GM18499 (cell line): ENCODE measurements at regions not wholly inside any gene's neighbourhood (a gene's known extent, or its start where the extent isn't known, plus 50 kb on each side); places are given as distances from the start of the nearest gene placed in this dataset.

Experiments used
- ATAC-seq: cut with Tn5 transposase; IDR thresholded peaks from one replicate; pipeline ENCODE4 v1.9.1; 2021; ENCODE audit warnings: moderate number of reproducible peaks; ENCODE audit not compliant: insufficient read depth, unreplicated experiment

GRCh38 chr7:47024991-47025390, 556.9 kb downstream of the TNS3 start:
- ATAC-seq = no peak

DNA sequence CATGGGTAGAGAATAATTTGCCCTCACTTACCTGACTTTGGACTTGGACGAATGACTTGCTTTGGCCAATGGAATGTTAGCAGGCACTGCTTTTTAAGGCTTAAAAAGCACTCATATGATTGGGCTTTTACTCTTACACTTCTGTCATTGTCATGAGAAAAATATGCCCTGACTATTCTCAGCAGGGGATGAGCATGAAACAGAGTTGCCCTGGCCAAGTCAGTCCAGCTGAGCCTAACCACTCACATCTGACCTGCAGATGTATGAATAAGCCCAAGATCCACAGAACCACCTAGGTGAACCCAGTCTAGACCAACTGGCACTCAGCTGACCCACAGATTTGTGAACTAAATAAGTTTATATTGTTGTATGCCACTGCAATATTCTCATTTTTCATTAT, 573.5 kb downstream of the TNS3 start:
- ATAC-seq = no peak

GRCh38 chr7:47007471-47007870, 574.4 kb downstream of the TNS3 start:
- no peak for ATAC-seq

DNA sequence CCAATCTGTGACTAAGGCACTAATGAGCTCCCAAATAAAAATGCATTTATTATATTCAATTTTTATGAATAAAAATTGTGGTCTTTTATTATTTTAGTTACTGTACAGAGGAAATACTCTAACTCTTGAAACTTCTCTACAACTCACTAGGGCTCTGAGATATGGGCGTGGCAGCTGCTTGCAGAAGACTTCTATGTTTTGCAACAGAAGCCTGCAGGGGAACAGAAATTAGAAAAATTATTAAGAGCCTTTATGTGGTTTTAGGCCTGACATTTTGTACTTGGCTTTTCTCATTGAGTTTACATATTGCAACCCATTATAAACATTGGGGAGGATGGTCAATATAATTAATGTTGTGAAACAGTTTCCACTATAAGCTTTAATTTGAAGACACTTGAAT, 581.4 kb downstream of the TNS3 start:
- ATAC-seq = no peak

DNA sequence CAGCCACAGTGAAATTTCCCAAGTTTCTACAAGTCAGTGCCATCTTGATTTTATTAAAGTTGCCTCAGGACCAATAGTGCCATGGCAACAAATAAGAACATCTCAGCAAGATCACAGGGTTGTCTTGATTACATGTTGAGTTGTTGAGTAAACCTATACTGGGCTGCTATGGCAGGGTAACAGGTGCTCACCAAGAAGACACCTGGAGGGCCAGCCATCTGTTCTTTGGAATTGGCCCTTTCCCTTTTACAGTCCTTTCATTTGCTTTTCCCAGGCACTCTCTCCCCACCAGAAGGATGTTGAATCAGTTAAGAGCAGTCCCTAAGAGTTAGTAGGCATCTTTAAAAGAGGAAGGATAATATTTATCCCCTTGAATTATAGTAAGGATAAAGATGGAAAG, 582.0 kb downstream of the TNS3 start:
- no peak for ATAC-seq

DNA sequence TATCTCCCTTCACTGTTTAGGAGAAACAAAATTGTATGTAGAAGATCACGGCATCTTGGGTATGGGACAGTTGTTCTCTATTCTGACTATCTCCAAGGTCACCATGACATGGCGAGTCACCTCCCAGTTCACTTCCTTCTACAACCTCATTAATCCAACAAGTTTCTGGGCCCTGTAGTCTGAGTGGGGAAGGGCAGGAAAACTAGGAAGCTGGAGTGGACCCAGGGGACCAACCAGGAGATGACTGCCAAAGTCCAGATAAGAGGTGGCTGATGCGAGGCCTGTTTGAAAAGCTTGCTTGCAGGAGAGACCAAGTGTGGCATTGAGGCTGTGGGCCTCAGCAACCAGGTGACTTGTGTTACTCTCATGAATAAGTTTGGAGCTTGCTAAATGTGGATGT, 584.9 kb downstream of the TNS3 start:
- no peak for ATAC-seq

GRCh38 chr7:46993396-46993795, 588.5 kb downstream of the TNS3 start:
- no peak for ATAC-seq

DNA sequence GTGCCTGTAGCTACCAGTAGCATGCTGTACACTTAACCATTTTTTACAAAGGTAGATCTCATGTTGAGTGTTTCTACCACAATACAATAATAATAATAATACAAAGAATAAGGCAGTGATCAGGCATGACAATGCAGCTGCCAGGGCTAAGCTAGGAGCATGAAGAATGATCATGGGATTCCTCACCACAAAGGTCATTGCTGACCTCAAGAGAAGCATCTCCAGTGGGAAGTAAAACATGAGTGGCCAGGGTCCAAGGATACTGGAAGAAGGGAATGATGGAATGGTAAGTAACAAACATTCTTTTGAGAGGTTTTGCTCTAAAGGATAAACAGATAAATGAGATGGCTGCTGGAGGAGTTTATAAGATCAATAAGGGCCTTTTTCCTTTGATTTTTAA, 591.1 kb downstream of the TNS3 start:
- no peak for ATAC-seq

DNA sequence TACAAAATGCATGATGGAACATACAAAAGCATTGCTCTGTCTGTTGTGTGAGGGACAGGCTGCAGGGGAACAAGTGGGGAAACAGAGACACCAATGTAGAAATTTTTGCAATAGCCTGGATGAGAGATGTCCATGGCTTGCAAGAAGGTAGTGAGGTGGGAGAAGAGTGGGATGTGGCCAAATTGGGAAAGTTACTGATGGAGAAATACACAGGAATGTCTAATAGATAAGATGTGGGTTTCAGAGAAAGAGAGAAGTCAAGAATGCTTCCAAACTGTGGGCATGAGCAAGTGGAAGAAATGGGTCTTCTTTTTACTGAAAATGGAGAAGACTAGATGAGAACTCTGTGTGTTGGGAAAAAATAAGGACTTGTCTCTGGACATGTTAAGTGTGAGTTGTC, 592.7 kb downstream of the TNS3 start:
- ATAC-seq = no peak

- ATAC-seq = no peak
Measured at GRCh38 chr7:46982928-46983327, 599.0 kb downstream of the TNS3 start.

- no peak for ATAC-seq
Measured at GRCh38 chr7:46979439-46979838, 602.5 kb downstream of the TNS3 start.

GRCh38 chr7:46975493-46975892, 606.4 kb downstream of the TNS3 start:
- no peak for ATAC-seq

- ATAC-seq = no peak
Measured at GRCh38 chr7:46972205-46972604, 609.7 kb downstream of the TNS3 start.

- no peak for ATAC-seq
Measured at GRCh38 chr7:46970476-46970875, 611.4 kb downstream of the TNS3 start.

DNA sequence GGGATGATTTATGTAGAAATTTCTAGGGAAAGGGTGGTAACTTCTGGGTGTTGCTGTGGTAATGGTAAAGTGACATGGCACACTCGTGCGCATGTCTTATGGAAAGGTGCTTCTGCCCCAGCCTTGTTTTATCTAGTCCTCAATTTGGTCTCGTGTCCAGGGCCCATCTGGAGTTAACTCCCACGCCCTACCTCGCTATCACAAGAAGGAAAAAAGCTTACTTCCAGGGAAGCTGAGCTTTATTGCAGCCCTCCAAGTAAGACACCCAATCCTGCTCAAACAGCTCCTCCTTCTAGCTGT, 611.8 kb downstream of the TNS3 start:
- ATAC-seq = no peak

DNA sequence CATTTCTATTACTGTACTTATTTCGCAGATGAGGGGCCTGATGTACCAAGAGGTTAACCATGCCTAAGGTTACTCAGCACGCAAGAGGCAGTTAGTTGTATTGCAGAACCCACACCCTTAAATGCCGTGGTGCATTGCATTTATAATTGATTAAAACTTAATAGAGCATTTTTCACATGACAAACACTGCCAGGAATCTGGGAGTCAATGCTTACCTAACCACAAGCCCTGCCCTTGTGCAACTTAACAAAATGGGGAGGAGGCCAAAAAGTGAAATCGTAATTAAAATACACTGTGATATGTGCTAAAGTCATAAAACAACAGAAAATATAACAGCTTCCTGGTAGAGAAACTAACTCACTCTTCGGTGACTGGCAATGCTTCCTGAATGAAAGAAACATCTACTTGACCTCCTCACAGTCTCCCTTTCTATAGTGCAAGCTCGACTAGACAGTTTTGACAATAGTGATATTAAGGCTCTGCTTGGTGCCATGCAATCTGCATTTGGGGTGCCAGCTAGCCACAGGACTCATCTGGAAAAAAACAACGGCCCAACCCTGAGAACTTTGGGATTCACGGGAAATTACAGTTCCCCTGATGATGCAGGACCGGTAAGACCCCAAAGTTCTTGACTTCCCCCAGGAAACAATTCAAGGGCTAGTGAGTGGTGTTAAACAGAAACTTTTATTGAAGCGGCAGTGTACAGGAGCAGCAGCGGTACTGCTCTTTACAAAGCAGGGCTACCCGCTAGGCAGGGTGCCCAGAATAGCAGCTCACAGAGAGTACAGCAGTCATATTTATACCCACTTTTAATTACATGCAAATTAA, 612.4 kb downstream of the TNS3 start:
- ATAC-seq = no peak

GRCh38 chr7:46968003-46968402, 613.9 kb downstream of the TNS3 start:
- no peak for ATAC-seq

DNA sequence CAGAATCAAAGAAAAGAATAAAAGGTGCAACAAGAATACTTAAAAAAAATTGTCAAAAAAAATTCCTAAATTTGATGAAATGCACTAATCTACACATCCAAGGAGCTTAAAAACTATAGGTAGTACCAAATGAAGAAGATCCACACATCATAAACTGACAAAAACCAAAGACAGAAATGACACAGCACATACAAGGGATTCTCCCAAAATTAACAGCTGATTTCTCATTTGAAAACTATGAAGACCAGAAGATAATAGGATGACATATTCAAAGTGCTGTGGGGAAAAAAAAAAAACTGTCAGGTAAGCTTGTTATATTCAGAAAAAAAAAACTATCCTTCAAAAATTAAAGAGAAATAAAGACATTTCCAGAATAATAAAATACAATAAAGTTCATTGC, 618.2 kb downstream of the TNS3 start:
- ATAC-seq = no peak

- ATAC-seq = no peak
Measured at GRCh38 chr7:46960970-46961369, 620.9 kb downstream of the TNS3 start.

- no peak for ATAC-seq
Measured at GRCh38 chr7:46957195-46957594, 624.7 kb downstream of the TNS3 start.

- no peak for ATAC-seq
Measured at GRCh38 chr7:46955531-46955930, 626.4 kb downstream of the TNS3 start.

DNA sequence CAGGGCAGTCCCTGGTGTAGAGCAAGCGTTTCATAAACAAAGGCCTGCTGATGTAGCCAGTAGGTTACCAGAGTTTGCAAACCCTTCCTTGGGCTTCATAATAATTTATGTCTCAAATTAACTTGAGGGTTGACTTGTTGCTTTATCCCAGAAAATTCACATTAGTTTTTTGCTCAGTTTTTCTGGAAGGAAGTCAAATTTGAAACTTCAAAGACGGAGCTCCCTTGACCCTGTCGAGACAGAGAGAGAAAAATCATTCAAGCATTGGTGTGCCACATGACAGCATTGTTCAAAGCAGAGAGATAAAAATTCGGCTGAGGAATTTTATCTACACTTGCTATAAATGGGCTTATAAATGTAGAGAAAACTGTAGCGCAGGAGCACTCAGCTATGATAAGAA, 627.7 kb downstream of the TNS3 start:
- no peak for ATAC-seq

GRCh38 chr7:46953008-46953407, 628.9 kb downstream of the TNS3 start:
- no peak for ATAC-seq
